H1 (cell line): ENCODE measurements at regions not wholly inside any gene's neighbourhood (a gene's known extent, or its start where the extent isn't known, plus 50 kb on each side); places are given as distances from the start of the nearest gene placed in this dataset.

ENCODE experiments used
- POLR2AphosphoS5 ChIP-seq: IDR thresholded peaks from 2 replicates; pipeline ENCODE4 v1.6.1; 2011; ENCODE audit warnings: low read depth, low read length
- SUZ12 ChIP-seq: fragments of 200-600 bp; sonication (generic); IDR thresholded peaks from 2 replicates; pipeline ENCODE4 v1.6.1; 2012; ENCODE audit warnings: mild to moderate bottlenecking, inconsistent platforms, low read length, moderate library complexity, mixed read lengths

DNA sequence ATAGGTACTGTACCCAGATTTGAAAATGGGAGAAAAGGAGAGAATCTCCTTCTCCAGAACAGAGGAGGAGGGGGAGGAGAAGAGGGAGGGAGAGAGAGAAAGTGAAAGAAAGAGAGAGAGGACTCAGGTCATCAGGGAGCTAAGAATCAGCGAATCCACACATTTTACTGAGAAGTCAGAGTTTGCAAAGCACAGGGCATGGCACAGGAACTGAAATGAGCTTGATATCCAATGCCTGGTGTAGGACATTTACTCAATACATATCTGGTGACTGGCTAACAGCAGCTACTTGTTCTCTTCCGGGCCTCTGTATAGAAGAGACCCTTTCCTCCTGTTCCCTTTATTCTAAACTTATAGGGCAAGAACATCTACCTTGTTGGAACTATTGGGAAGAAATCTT is 375.1 kb downstream of the KLF5 start:
- TF ChIP-seq POLR2AphosphoS5 (no peak), SUZ12 (no peak)
